Stimulated activated CD4-positive, alpha-beta T cell treated with anti-CD3 and anti-CD28 coated beads, TNF-alpha, amount 100 ng/mL, for 24 hours (primary cell): ENCODE measurements at regions not wholly inside any gene's neighbourhood (a gene's known extent, or its start where the extent isn't known, plus 50 kb on each side); places are given as distances from the start of the nearest gene placed in this dataset.

Experiments used
- DNase-seq, 3 experiments: peaks; one replicate each; pipeline ENCODE4 v3.0.0-alpha.2; 2020; ENCODE audit warnings: low read depth in 3 of 3

GRCh38 chr20:19077370-19078220 lies 134.8 kb upstream of the SLC24A3 start:
- no peak for DNase-seq

DNA sequence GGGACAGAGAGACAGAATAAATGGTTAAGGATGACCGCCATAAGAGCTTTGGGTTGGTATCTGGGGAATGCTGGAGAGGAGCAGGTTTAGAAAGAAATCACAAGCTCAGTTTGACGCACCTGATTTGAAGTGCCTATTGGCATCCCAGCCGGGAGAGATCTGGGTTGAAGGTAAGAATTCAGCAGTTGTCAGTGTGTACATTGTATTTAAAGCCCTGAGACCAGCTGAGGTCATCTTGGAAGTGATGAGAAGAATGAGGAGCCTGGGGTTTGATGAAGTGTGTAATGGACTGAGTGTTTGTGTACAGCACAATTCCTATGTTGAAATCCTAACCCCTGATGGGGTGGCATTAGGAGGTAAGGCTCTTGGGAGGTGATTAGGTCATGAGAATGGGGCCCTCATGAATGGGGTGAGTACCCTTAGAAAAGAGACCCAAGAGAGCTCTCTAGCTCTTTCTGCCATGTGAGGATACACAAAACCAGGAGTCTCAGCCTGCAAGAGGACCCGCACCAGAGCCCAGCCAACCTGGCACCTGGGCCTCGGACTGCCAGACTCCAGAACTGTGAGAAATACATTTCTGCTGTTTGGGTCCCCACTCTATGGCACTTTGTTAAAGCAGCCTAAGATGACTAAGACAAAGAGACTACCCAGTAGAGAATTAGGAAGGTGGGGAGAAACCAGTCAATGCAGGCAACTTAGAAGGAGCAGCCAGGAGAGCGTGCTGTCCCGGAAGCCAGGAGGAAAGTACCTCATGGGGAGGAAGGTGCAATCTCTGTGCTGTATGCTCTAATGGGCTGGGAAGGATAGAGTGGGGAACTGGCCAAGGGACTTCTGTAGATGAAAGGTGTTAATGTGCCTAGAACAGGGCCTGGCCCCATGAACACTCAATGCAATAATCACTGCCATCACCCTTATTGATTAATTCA lies 133.7 kb upstream of the SLC24A3 start:
- no peak for DNase-seq

GRCh38 chr20:19079536-19080299 lies 132.7 kb upstream of the SLC24A3 start:
- DNase-seq: no peak

- no peak for DNase-seq
Observed at GRCh38 chr20:19081937-19082336, 130.5 kb upstream of the SLC24A3 start.

DNA sequence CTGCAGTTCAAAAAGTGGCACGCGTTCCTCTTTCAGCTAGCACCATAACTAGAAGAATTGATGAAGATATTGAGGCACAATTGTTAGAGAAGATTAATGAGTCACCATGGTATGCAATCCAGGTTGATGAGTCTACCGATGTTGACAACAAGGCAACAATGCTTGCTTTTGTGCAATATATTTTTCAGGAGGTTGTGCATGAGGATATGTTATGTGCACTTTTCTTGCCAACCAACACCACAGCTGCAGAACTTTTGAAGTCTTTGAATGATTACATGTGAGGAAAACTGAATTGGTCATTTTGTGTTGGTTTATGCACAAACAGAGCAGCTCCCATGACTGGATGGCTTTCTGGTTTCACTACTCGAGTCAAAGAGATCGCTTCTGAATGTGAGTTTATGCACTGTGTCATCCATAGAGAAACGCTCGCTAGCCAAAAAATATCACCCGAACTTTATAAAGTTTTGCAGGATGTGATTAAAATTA lies 129.3 kb upstream of the SLC24A3 start:
- no peak for DNase-seq

- DNase-seq: no peak
Observed at GRCh38 chr20:19090332-19090731, 122.1 kb upstream of the SLC24A3 start.

DNA sequence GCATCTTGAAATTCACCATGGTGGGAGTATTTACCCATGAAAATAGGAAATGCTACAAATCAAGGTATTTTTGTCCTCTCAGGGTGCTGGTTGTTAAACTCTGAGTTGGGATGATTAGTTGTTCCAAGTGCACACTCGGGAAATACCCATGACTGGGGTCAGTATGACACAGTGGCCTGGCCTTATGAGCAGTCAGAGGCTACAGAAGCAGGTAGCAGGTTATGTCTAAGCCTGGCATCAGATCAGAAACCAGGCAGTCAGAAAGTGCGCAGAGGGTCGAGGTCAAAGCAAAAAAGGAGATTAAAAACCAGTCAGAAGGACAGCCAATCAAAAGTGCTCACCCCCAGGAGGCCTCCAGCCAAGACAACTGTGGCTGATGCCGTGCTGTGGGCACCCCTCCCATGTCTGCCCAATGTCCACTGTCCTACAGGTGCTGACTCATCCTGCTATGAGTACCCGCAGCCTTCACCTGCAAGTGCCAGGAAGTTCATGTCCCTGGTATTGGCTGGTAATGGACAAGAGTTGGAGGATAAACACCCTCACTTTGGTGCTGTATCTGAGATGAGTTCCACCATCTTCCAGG lies 117.4 kb upstream of the SLC24A3 start:
- no peak for DNase-seq

- DNase-seq: no peak
Observed at GRCh38 chr20:19095762-19096161, 116.7 kb upstream of the SLC24A3 start.

- DNase-seq: no peak
Observed at GRCh38 chr20:19096843-19097242, 115.6 kb upstream of the SLC24A3 start.

DNA sequence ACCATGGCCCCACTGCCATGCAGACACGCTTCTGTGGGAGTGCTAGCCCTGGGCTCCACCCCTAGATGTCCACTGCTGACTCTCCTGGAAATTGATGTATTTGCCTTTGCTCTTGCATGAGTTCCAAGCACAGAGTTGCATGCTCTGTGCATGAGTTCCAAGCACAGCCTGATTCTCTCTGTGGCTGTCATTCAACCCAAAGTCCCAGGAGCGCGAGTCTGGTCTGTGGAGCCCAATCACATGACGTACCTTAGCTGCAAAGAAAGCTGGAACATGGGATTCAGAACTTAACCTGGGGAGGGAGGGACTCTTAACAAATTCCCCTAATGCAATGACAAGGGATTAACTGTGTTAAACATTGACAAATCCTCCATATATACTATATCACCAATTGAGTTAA lies 114.3 kb upstream of the SLC24A3 start:
- DNase-seq: no peak

DNA sequence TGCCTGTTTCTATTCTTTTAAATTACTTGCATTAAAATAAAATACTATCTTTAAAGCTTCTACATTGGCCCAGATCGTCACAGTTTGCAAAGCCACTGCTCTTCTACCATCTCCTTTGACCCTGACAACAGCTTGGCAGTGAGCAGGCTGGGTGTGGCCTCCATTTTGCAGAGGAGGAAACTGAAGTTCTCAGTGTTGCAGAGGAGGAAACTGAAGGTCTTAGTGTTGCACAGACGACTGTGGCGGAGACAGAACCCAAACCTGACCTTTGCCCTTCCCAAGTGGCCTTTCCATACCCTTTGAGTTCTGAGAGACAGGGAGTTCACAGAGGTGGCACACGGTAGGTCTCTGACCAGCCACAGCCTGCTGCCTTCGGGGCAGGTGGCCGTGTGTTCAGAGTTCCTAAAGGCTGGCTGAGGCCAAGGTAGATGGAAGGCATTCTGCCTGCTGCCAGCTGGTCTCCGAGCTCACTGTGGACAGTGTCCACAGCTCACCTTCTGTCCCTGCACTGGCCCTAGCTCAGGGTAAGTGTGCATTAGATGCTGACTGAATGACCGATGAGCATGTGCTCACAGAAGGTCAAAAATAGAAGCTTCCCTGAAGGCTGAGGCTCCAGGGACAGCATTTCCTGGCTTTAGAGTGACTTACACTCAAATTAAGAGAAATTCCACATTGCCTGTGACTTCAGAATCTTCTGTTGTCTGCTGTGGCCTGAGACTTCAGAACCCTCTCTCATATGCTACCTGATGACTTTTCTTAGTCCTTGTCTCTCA lies 113.5 kb upstream of the SLC24A3 start:
- DNase-seq: no peak

DNA sequence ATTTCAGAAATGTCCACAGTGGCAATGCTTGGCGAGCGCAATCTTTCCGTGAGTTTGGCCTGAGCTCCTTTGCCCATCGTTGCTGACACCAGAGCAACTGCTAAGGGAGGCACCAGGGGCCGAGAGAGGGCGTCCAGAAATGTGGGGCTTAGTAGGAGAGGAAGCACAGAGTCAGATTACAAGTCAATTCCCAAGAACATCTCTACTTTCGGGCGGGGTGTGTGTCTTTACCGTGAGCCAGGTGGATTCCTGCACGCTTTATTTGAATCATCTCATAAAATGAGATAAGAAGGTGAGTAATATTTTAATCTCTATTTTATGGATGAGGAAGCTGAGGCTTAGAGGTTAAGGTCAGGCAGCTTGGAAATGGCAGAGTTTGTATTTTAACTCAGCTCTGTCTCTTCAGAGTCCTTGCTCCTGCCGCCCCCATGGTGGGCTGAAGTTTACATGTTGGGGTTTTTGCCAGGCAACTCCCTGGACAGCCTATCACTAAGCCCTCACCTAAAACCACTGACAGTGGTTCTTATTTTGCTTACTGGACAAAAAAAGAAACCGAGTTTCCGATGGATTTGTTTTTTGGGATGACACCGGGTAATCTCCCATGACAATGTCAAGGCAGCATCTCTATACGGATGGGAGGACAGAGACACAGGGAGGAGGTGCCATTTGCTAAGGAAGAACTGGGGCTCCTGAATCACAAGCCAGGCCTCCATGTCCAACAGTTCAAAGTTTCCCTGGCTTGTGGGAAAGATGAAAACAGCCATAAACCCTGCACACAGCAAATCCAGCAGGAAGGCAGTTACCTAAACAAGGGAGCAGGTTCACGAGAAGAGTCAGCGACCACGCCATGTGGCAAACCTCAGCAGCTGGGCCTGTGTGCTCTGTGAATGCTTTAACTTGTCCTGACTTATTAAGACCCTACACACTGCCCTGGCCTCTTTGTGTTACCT lies 112.6 kb upstream of the SLC24A3 start:
- DNase-seq: no peak

- no peak for DNase-seq
Observed at GRCh38 chr20:19100975-19101374, 111.5 kb upstream of the SLC24A3 start.

- no peak for DNase-seq
Observed at GRCh38 chr20:19104186-19104585, 108.3 kb upstream of the SLC24A3 start.

- DNase-seq: no peak
Observed at GRCh38 chr20:19108155-19108554, 104.3 kb upstream of the SLC24A3 start.

DNA sequence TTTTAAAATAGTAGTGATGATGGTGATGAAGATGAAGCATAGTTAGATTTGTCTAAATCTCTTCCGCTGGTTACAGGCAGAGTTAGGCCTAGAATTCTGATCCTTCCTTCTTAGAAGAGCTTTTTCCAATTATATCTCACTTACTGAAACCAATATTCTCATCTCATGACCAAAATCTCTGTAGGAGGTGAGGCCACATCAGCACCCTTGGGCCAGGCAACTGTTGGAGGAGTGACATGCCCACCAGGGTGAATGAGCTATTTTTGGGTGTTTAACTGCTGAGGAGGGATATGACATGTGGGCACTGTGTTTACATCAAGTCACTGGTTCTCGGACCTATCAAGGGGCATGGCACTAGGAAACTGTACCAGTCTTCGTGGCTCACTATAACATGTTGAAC lies 102.2 kb upstream of the SLC24A3 start:
- DNase-seq: no peak

- DNase-seq: no peak
Observed at GRCh38 chr20:19110881-19111460, 101.5 kb upstream of the SLC24A3 start.

GRCh38 chr20:19112828-19113227 lies 99.6 kb upstream of the SLC24A3 start:
- no peak for DNase-seq

DNA sequence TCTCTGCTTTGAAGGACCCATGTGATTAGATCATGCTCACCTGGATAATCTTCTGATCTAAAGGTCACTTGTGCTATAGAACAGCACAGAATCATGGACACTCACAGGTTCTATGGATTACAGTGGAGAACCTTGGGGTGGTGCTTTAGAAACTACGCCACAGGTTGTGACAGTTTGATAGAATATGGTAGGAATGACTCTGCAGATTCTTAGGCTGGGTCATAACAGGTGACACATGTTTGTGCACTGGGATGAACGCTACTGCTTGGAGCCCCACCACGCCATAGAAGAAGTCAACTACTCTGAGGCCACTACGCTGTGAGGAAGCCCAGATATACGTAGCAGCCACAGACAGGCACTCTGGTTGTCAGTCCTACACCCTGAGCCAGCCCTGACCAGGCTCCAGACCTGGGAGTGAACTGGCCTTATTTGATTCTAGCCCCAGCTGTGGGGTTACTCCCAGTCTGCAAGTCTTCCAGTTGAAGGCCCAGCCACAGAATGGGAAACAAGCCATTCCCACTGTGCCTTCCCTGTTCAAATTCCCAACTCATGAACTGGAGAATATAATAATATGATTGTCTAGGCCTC lies 99.0 kb upstream of the SLC24A3 start:
- no peak for DNase-seq
